NB4 (cell line): ENCODE measurements at regions not wholly inside any gene's neighbourhood (a gene's known extent, or its start where the extent isn't known, plus 50 kb on each side); places are given as distances from the start of the nearest gene placed in this dataset.

Experiments
- CTCF ChIP-seq: IDR thresholded peaks from one replicate; pipeline ENCODE4 v1.5.1; 2012; ENCODE audit warnings: low read depth, low read length
- MAX ChIP-seq: IDR thresholded peaks from 2 replicates; pipeline ENCODE4 v1.6.1; 2011; ENCODE audit warnings: low read depth, low read length
- POLR2A ChIP-seq: IDR thresholded peaks from 2 replicates; pipeline ENCODE4 v1.6.1; 2011; ENCODE audit warnings: mild to moderate bottlenecking; ENCODE audit not compliant: insufficient read length; ENCODE audit errors: extremely low read depth

- TF ChIP-seq CTCF (no peak), POLR2A (no peak), MAX (no peak)
These were observed 71.8 kb upstream of the ATL2 start for GRCh38 chr2:38448692-38449410.
